Endothelial cell of umbilical vein (primary cell): ENCODE measurements at regions not wholly inside any gene's neighbourhood (a gene's known extent, or its start where the extent isn't known, plus 50 kb on each side); places are given as distances from the start of the nearest gene placed in this dataset.

Experiments
- CTCF ChIP-seq, 2 donors: IDR thresholded peaks; 1 replicate in 1 of 2; 2 replicates in 1 of 2; pipeline ENCODE4 v1.5.1; 2011; ENCODE audit warnings: low read length in 2 of 2, mild to moderate bottlenecking in 2 of 2, moderate library complexity in 2 of 2, control low read depth in 1 of 2, inconsistent platforms in 1 of 2, low read depth in 1 of 2; ENCODE audit not compliant: insufficient read depth in 1 of 2; ENCODE audit errors: extremely low read depth in 1 of 2
- POLR2A ChIP-seq: IDR thresholded peaks from 2 replicates; pipeline ENCODE4 v1.6.1; 2012; ENCODE audit warnings: low read depth, mild to moderate bottlenecking, control low read depth, low read length

- TF ChIP-seq CTCF (IDR thresholded peaks at IDR 0.05; ENCODE audit: extremely low read depth in 1 of 2, insufficient read depth in 1 of 2, low read depth in 1 of 2, low read length in 2 of 2): no peak
- no peak for TF ChIP-seq POLR2A
Measured at GRCh38 chr1:9439074-9439761, 100.0 kb upstream of the SLC25A33 start.
